HG03103 (cell line): ENCODE measurements at regions not wholly inside any gene's neighbourhood (a gene's known extent, or its start where the extent isn't known, plus 50 kb on each side); places are given as distances from the start of the nearest gene placed in this dataset.
"Not testable (repeated sequence)": the region's sequence is repeated elsewhere in the genome, so short reads cannot be mapped to it uniquely, and the experiment has no call there.

Source experiments
- ATAC-seq: cut with Tn5 transposase; IDR thresholded peaks from one replicate; pipeline ENCODE4 v1.9.1; 2021; ENCODE audit warnings: low read depth; ENCODE audit not compliant: unreplicated experiment

- ATAC-seq, result peak; percentile 53
These were observed 86.2 kb upstream of the ARID1B start for GRCh38 chr6:156691018-156691417.

DNA sequence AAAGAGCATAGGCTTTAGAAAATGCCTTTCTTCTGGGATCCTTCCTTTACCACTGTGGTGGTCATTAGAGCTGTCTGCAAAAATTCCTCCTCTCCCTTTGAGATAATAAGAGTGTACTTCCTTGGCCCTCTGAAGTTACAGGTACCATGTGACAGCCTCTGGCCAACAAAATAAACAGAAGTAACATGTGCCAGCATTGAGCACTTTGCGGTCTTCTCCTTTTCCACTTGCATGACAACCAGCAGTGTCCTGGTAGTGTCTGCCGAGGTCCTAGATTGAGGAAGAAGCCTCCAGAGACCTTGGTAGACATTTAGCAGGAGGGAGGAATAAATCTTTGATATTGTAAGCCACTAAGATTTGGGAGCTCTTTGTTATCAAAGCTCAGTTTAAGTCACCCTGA, 87.5 kb upstream of the ARID1B start:
- ATAC-seq, result no peak

DNA sequence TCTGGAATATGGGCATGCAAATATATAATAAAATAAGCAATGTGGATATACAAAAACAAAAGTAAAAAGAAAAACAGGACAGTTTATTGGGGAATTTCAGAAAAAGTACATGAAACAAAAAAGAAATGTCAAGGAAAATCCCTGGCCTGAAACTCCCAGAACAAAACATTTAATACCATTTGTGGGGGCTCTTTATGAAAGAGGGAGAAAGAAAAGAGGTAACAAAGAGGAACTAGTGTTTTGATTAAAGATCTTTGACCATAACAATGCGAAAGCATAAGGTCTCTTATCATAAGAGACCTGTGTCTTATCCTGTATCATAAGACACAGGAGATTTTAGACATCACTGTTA, 88.6 kb upstream of the ARID1B start:
- ATAC-seq, result no peak

DNA sequence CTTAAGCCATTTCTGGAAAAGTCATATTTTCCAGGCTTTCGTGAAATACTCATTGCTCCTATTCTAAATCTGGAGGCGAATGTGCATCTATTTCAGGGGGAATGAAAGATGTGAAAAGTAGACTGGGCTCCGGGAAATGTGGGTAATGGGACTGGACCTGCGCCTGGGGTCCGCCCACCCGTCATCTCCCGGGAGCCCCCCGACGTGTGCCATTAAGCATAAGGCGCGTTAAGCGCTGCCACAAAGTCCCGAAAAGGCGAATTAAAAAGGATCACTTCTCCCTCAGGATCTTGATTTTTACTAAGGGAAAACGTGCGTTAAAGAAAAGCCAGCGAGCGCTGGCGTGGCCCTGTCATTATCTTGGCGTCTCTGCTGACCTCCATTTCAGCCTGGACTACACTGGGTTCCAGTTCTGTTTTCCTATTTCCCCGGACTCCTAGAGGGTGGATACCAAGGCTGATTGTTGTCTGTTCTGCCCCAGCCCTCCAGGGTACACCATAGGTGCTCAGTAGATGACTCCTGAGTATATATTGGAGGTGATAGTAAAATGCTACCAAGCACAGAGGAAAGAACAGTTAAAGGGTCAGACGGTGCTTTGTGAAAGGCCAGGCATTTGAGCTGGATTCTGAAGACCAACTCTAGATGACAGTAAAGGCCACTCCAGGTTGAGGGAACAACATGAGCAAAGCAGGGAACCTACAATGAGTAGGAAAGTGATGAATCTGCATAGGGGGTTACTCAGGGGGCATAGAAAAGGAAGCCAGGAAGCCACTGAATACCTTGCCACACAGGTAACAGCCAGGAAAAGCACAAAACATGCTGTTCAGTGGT, 89.2 kb upstream of the ARID1B start:
- ATAC-seq, result no peak

DNA sequence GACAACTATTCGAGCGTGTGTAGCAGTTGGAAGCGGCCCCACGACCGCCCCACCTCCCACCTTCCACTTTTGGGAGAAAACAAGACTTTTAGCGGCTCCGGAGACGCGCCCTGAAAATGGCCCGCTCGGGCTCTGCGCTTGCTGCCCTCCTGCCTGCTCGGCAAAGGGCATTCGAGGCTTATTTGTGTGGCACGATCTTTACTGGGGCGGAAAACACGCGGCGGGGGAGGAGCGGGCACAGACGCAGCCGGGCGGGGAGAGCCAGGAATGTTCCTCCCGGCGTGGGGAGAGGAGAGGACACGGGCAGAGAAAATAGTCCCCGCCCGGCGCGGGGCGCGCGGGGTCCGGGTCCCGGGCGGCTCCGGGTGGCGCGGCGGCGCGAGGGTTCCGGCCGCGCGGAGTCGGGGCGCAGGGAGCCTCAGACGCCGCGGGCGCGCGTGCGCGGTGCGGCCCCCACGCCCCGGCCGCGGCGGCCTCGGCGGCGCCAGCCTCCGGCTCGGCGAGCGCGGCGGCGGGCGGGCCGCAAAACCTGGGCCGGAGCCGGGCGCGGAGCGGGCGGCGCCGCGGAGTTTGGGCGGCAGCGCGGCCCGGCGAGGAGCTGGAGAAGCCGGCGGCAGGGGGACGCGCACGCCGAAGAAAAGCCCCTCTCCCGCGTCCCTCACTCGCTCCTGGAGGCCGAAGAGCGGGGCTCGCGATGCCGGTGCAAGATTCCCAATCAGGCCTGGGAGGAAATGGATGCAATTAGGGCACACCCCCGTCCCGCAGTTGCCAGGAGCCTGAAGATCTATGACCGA, 90.0 kb upstream of the ARID1B start:
- ATAC-seq, result peak; percentile 53

- peak; percentile 10 for ATAC-seq
These were observed 90.7 kb upstream of the ARID1B start for GRCh38 chr6:156686301-156686994.

DNA sequence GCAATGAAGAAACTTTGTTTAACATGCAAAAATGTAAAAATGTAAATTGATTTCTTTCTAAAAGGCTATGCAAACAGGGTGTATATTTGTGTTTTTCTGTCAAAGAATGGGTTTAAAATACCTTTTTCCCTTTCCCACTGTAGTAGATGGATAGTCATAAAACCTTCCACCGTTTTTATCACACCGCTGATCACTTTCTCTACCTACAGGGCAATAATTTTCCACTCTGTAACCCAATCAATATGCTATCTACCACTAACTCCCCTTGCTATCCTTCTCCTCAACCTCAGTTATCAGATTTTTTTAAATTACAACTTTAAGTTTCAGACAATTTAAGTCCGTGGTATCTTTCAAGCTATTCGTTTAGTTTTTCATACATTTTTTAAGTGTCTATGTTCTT, 91.4 kb upstream of the ARID1B start:
- no peak for ATAC-seq

DNA sequence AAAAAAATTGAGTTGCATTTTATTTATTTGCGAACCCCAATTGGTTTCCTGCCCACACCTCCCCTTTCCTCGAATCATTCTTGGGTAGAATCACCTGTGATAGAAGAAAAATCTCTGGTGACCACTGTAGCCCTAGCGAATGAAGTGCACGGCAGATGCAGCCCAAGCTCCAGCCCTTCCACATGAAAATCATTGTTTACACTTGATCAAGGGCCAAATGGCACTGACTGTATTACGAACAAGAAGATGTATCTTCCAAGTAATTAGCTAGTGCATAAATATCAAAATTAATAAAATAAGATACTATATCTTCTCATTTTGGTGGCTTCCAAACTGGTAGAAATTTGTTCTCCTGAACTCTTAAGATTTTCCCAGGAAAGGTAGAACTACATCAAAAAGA, 93.4 kb upstream of the ARID1B start:
- ATAC-seq, result no peak

DNA sequence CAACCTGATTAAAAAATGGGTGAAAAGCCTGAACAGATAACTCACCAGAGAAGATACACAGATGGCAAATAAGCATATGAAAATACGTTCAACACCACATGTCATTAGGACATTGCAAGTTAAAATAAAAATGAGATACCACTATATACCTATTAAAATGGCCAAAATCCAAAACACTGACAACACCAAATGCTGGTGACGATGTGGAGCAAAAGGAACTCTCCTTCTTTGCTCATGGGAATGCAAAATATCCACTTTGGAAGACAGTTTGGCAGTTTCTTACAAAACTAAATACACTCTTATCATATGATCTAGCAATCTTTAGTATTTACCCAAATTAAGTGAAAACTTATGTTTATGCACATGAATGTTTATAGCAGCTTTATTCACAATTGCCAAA, 100.5 kb upstream of the ARID1B start:
- ATAC-seq, result no peak

DNA sequence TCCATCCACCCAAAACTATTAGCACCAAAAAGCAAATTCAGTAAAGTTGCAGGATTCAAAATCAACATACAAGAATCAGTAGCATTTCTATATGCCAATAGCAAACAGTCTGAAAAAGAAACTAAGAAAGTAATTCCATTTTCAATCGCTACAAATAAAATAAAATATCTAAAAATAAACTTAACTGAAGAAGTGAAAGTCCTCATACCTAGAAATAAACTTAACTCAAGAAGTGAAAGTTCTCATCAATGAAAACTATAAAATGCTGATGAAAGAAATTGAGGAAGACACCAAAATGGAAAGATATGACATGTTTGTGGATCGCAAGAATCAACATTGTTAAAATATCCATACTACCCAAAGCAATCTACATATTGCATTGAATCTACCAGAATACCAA, 103.0 kb upstream of the ARID1B start:
- no peak for ATAC-seq

- not testable (repeated sequence) for ATAC-seq
These were observed 107.1 kb upstream of the ARID1B start for GRCh38 chr6:156670097-156670496.

DNA sequence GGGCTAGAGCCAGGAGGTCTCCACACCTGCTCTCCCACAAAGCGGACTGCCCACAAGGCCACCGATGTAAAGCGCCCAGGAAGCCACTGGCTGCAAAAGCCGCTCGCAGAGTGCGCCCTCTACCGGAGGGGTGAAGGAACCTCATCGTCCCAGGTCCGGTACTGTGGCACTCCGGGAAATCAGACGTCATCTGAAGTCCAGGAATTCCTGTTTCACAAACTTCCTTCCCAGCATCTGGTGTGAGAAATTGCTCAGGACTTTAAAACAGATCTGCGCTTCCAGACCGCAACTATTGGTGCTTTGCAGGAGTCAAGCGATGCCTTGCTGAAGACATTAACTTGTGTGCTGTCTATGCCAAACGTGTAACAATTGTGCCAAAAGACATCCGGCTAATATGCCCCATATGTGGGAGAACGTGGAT, 115.1 kb upstream of the ARID1B start:
- ATAC-seq, result no peak

- ATAC-seq, result no peak
These were observed 116.8 kb upstream of the ARID1B start for GRCh38 chr6:156660389-156660788.

GRCh38 chr6:156659822-156660198, 117.4 kb upstream of the ARID1B start:
- no peak for ATAC-seq

DNA sequence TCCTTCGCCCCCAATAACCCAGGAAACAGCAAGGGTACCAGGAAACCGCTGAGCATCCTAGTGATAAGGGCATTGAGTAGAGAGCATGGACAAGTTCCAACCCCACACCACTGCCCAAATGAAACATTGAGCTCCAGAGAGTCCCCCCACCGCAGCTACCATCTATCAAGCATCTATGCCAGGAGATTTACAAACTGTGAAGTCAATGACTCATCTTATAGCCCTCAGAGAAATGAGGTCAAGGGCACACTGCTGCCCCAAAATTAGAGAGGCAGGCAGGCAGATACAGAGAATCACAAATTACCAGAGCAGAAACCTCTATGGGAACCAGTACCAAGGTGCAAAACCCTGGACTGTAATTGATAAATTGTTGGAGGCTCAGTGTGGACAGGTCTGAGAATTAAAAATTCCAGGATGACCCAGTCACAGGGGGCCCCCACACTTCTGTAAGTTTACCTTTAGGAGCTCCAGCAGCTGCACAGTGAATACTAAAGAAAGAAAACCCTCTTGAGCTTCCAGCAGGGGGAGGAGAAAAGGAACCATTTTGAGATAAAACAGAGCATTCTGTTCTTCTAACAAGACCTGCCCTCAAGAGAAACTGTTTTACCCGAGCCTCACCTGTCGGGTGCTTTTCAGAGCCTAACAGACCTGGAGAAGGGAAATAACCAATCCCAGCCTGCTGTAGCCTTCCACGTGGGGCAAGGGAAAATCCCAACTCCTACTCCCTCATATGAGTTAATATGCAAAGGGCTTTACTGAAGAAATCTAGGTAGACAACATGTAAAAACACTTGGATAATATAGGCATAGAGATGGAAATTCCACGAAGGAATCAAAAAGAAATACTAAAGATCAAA, 118.0 kb upstream of the ARID1B start:
- no peak for ATAC-seq

DNA sequence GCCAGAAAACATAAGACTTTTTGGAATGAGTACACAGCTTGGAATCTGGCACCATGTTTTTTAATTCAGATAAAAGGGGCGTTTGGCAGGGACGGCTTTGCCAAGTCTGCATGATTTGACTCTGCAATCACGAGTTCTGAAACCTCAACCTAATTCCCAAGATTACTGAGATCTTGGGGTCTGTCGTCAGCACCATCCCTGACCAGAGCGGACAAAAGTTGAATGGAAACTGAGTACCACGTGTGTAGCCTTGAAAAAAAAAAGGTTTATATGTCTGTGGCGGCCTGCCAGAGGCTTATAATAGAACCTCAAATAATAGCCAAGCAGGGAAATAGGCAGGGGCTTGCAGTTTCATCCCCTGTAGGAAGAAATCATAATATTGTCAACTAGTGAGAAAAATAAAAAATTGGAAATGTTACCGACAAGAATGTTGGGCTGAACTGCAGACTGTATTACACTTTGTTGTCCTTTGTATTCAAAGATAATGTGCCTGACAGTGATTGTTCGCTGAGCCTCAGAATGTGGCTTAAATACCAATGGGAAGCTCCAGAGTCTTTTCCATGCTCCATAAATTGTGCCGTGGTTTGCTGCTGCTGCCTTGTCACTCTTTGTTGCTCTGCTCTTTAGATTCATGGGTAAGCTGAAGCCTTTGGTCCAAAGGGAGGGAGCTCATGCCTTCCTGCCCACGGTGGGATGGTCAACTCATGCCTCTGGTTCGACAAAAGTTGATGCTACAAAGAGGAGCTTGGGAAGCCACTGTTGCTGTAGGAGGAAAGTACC, 118.8 kb upstream of the ARID1B start:
- no peak for ATAC-seq

DNA sequence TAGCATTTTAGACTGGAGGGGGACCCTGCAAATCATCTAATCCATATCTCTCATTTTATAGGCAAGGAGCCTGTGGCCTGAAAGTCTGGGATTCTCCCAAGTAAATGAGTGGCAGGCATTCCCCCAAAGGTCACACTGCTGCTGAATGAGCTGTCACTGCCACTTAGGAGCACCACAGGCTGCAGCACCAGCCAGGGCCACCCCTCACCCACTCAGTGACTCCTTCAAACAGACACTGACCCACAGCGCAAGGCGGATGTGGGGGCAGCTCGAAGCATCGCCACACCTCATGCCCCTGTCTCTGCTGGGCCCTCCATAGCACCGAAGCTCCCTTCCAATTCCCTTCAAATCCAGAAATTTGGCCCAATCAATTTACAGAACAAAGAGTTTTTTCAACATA, 119.9 kb upstream of the ARID1B start:
- no peak for ATAC-seq

GRCh38 chr6:156654919-156655918, 122.0 kb upstream of the ARID1B start:
- ATAC-seq, result no peak
